Amniotic epithelial cell (primary cell): ENCODE measurements at regions not wholly inside any gene's neighbourhood (a gene's known extent, or its start where the extent isn't known, plus 50 kb on each side); places are given as distances from the start of the nearest gene placed in this dataset.

ENCODE experiments used
- DNase-seq: peaks from one replicate; pipeline ENCODE4 v3.0.0-alpha.2; 2010; ENCODE audit warnings: low read depth

- DNase-seq = no peak
These were observed 52.5 kb upstream of the NBL1 start for GRCh38 chr1:19591482-19592091.

- no peak for DNase-seq
These were observed 58.6 kb upstream of the NBL1 start for GRCh38 chr1:19585507-19585906.

- peak; percentile 33 for DNase-seq
These were observed 61.8 kb upstream of the NBL1 start for GRCh38 chr1:19582318-19582717.

- no peak for DNase-seq
These were observed 62.7 kb upstream of the NBL1 start for GRCh38 chr1:19581381-19581780.

GRCh38 chr1:19577561-19577960 lies 66.5 kb upstream of the NBL1 start:
- DNase-seq = no peak

GRCh38 chr1:19577036-19577435 lies 67.1 kb upstream of the NBL1 start:
- no peak for DNase-seq

- DNase-seq = peak; percentile 43
These were observed 74.3 kb upstream of the NBL1 start for GRCh38 chr1:19569786-19570185.

GRCh38 chr1:19567041-19567440 lies 77.1 kb upstream of the NBL1 start:
- no peak for DNase-seq

GRCh38 chr1:19564366-19564765 lies 79.0 kb upstream of the CAPZB start:
- DNase-seq = no peak

GRCh38 chr1:19563324-19564097 lies 78.2 kb upstream of the CAPZB start:
- DNase-seq = peak; percentile 37

- DNase-seq = no peak
These were observed 77.5 kb upstream of the CAPZB start for GRCh38 chr1:19562847-19563246.

- no peak for DNase-seq
These were observed 75.1 kb upstream of the CAPZB start for GRCh38 chr1:19560480-19560879.

GRCh38 chr1:19559641-19560040 lies 74.3 kb upstream of the CAPZB start:
- peak; percentile 88 for DNase-seq

- peak; percentile 78 for DNase-seq
These were observed 72.3 kb upstream of the CAPZB start for GRCh38 chr1:19557609-19558051.

GRCh38 chr1:19554090-19554489 lies 68.8 kb upstream of the CAPZB start:
- DNase-seq = no peak

- no peak for DNase-seq
These were observed 67.1 kb upstream of the CAPZB start for GRCh38 chr1:19552291-19553010.

GRCh38 chr1:19551837-19552236 lies 66.5 kb upstream of the CAPZB start:
- DNase-seq = peak; percentile 33

GRCh38 chr1:19550437-19550836 lies 65.1 kb upstream of the CAPZB start:
- peak; percentile 23 for DNase-seq

GRCh38 chr1:19547814-19548213 lies 62.5 kb upstream of the CAPZB start:
- no peak for DNase-seq

GRCh38 chr1:19536519-19536918 lies 51.2 kb upstream of the CAPZB start:
- no peak for DNase-seq

GRCh38 chr1:19535214-19535613 lies 49.9 kb upstream of the CAPZB start:
- DNase-seq = no peak
